Mammary epithelial cell (primary cell): ENCODE measurements at regions not wholly inside any gene's neighbourhood (a gene's known extent, or its start where the extent isn't known, plus 50 kb on each side); places are given as distances from the start of the nearest gene placed in this dataset.

Experiments used
- CTCF ChIP-seq, 2 donors: IDR thresholded peaks in 1 of 2; conservative IDR thresholded peaks in 1 of 2; 2 replicates each; pipeline ENCODE4 v1.5.1; 2011 to 2012; ENCODE audit warnings: inconsistent platforms in 2 of 2, low read length in 2 of 2, mild to moderate bottlenecking in 2 of 2, control low read depth in 1 of 2, low read depth in 1 of 2; ENCODE audit not compliant: insufficient read depth in 1 of 2; ENCODE audit errors: extremely low read depth in 1 of 2
- EZH2 ChIP-seq: IDR thresholded peaks from 2 replicates; pipeline ENCODE4 v1.6.1; 2012; ENCODE audit warnings: low read length, inconsistent platforms, borderline replicate concordance

DNA sequence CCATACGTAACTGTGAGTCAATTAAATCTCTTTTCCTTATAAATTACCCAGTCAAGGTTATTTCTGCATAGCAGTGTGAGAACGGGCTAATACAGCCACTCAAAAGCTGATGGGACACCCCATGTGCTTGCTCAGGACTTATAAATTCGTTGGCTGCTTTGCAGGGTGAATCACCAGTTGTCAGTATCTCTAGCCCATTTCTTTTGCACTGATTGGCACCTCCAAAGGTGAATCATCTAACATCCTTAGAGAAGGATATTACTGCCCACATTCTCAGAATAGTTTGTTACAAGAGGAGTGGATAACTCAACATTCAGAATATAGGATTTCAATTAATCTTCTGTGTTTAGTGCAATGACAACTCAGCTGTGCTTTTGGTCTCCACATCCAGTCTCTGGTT is 601.5 kb downstream of the KCNH5 start:
- no peak for TF ChIP-seq EZH2
- TF ChIP-seq CTCF (conservative IDR thresholded peaks at IDR 0.05 in 1 of 2, IDR thresholded peaks at IDR 0.05 in 1 of 2; ENCODE audit: extremely low read depth in 1 of 2, insufficient read depth in 1 of 2, low read depth in 1 of 2, low read length in 2 of 2) = no peak
